ENCODE measurements at regions not wholly inside any gene's neighbourhood (a gene's known extent, or its start where the extent isn't known, plus 50 kb on each side); places are given as distances from the start of the nearest gene placed in this dataset.

- DNase-seq (ENCODE audit: extremely low spot score) = no peak
- ChIA-PET CTCF (no interaction called here), POLR2A (no interaction called here)
- TF ChIP-seq, protein P1, sequence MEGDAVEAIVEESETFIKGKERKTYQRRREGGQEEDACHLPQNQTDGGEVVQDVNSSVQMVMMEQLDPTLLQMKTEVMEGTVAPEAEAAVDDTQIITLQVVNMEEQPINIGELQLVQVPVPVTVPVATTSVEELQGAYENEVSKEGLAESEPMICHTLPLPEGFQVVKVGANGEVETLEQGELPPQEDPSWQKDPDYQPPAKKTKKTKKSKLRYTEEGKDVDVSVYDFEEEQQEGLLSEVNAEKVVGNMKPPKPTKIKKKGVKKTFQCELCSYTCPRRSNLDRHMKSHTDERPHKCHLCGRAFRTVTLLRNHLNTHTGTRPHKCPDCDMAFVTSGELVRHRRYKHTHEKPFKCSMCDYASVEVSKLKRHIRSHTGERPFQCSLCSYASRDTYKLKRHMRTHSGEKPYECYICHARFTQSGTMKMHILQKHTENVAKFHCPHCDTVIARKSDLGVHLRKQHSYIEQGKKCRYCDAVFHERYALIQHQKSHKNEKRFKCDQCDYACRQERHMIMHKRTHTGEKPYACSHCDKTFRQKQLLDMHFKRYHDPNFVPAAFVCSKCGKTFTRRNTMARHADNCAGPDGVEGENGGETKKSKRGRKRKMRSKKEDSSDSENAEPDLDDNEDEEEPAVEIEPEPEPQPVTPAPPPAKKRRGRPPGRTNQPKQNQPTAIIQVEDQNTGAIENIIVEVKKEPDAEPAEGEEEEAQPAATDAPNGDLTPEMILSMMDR (IDR thresholded peaks at IDR 0.05; ENCODE audit: control extremely low read depth, extremely low read depth, low read depth, missing control alignments) = no peak
These were observed 146.1 kb upstream of the ZEB2 start for GRCh38 chr2:144666032-144666431.

GRCh38 chr2:144663207-144663606 lies 143.3 kb upstream of the ZEB2 start:
- no peak for DNase-seq (ENCODE audit: extremely low spot score)
- TF ChIP-seq, protein P1 (IDR thresholded peaks at IDR 0.05; ENCODE audit: control extremely low read depth, extremely low read depth, low read depth, missing control alignments) = no peak
- ChIA-PET POLR2A (no interaction called here), CTCF (no interaction called here)

GRCh38 chr2:144660518-144661316 lies 140.8 kb upstream of the ZEB2 start:
- POLR2A ChIA-PET = no interaction called here
- TF ChIP-seq, protein P1 (IDR thresholded peaks at IDR 0.05; ENCODE audit: control extremely low read depth, extremely low read depth, low read depth, missing control alignments) = no peak
- CTCF ChIA-PET = no interaction called here

DNA sequence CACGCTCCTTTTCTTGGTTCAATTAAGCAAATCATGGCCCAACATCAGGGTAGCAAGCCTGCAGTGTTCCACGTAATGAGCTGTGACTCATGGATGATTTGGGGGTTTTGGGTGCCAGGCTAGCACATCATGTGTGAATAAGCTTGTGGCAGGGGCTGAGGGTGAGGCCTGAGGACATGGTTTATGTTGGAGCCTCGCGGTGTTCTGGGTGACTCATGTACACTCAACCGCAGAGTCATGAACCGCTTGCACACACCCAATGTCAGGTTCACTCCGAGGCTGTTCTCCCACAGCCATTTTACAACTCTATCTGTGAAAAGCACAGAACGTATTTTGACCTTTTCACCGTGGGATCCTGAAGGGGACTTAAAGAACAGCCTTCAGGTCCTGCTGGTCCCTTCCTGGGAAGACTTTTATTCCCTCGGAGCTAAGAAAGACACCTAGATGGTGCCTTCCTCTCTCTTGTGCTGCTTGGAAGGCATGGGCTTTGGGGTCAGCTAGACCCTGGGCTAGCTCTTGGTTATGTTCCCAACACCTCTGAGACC lies 139.9 kb upstream of the ZEB2 start:
- TF ChIP-seq, protein P1 (IDR thresholded peaks at IDR 0.05; ENCODE audit: control extremely low read depth, extremely low read depth, low read depth, missing control alignments) = no peak
- no peak for DNase-seq (ENCODE audit: extremely low spot score)
- ChIA-PET POLR2A (no interaction called here), CTCF (interaction anchor here (0.9 kb wide), 1 partner anchor 22 kb away, joined by 3 read pairs; no protein-coding TSS in a partner anchor)

More at GRCh38 chr2:144660518-144661316, 140.8 kb upstream of the ZEB2 start:
- DNase-seq (ENCODE audit: extremely low spot score) = no peak

GRCh38 chr2:144654523-144654922 lies 134.6 kb upstream of the ZEB2 start:
- DNase-seq (ENCODE audit: extremely low spot score) = no peak
- TF ChIP-seq, protein P1 (IDR thresholded peaks at IDR 0.05; ENCODE audit: control extremely low read depth, extremely low read depth, low read depth, missing control alignments) = no peak

GRCh38 chr2:144650907-144651306 lies 131.0 kb upstream of the ZEB2 start:
- no peak for DNase-seq (ENCODE audit: extremely low spot score)
- ChIA-PET POLR2A (no interaction called here), CTCF (interaction anchor here (1.0 kb wide), 1 partner anchor 13 kb away, joined by 3 read pairs; no protein-coding TSS in a partner anchor)
- TF ChIP-seq, protein P1 (IDR thresholded peaks at IDR 0.05; ENCODE audit: control extremely low read depth, extremely low read depth, low read depth, missing control alignments) = no peak

More at GRCh38 chr2:144654523-144654922, 134.6 kb upstream of the ZEB2 start:
- CTCF ChIA-PET = no interaction called here
- POLR2A ChIA-PET = no interaction called here
